ENCODE measurements at regions not wholly inside any gene's neighbourhood (a gene's known extent, or its start where the extent isn't known, plus 50 kb on each side); places are given as distances from the start of the nearest gene placed in this dataset.
"Not testable (repeated sequence)": the region's sequence is repeated elsewhere in the genome, so short reads cannot be mapped to it uniquely, and the experiment has no call there.

DNA sequence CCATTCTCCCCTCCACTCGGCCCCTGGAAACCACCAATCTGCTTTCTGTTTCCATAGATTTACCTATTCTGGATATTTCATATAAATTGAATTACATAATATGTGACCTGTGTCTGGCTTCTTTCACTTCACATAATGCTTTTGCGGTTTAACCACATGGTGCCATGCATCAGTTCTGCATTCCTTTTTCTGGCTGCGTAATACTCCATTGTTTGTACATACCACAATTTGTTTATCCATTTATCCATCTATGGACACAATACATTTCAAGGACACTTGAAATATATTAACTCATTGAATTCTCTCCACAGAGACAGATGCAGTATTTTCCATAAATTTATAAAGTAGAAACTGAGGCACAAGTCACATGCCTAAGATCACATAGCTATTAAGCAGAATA lies 110.3 kb upstream of the ETV6 start:
- DNase-seq (ENCODE audit: low spot score), result no peak

GRCh38 chr12:11540156-11540555 lies 109.3 kb upstream of the ETV6 start:
- DNase-seq (ENCODE audit: low spot score), result no peak

DNA sequence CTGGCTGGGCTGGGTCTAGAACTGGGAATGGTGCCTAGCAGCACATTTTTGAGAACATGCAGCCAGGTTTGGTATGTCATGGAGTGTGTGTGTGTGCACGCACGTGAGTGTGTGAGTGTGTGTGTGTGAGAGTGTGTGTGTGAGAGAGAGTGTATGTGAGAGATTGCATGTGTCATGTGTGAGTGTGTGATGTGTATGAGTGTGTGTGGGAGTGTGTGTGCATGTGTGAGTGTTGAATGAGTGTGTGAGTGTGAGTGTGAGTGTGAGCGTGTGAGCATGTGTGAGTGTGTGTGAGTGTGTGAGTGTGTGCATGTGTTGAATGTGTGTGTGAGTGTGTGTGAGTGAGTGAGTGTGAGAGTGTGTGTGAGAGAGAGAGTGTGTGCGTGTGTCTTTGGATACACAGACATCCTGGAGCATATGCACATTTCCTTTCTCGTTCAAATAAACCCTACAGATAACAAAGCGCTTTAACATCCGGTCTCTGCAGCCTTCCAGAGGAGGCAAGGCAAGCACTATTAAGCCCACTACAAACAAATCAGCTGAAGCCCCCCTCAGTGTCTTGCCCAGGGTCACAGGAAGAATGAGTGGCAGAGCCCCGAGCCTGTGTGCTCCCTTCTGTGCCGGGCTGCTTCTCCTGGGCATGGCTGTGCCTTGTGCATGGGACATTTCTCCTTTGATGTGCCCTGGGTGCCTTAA lies 108.7 kb upstream of the ETV6 start:
- DNase-seq (ENCODE audit: low spot score), result no peak

DNA sequence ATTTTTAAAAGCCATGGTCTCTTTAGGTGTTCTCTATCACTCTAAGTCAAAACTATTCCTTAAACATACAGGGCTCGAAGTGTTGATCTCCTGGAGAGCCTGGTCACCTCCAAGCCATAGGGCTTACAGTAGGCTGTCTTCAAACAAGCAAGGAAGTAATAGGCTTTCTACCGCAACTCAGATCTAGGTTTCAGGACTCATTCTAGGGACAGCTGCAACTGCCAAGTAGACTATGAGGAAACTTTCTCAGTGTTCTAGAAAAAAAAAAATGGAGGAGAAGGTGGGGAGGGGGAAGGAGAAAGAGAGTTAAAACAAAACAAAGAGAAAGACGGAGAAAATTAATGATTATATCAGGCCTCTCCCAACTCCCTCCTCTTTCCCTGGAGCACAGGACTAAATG lies 106.9 kb upstream of the ETV6 start:
- DNase-seq (ENCODE audit: low spot score), result no peak

- no peak for DNase-seq (ENCODE audit: low spot score)
These were observed 105.9 kb upstream of the ETV6 start for GRCh38 chr12:11543457-11544158.

GRCh38 chr12:11545484-11546330 lies 103.8 kb upstream of the ETV6 start:
- DNase-seq (ENCODE audit: low spot score), result no peak

- DNase-seq (ENCODE audit: low spot score), result not testable (repeated sequence)
These were observed 102.7 kb upstream of the ETV6 start for GRCh38 chr12:11546582-11547270.

DNA sequence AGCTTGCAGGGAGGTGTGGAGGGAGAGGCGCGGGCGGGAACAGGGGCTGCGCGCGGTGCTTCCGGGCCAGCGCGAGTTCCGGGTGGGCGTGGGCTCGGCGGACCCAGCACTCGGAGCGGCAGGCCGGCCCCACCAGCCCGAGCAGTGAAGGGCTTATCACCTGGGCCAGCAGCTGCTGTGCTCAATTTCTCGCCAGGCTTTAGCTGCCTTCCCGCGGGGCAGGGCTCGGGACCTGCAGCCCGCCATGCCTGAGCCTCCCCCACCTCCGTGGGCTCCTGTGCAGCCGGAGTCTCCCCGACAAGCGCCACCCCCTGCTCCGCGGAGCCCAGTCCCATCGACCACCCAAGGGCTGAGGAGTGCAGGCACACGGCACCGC lies 102.2 kb upstream of the ETV6 start:
- DNase-seq (ENCODE audit: low spot score), result not testable (repeated sequence)

DNA sequence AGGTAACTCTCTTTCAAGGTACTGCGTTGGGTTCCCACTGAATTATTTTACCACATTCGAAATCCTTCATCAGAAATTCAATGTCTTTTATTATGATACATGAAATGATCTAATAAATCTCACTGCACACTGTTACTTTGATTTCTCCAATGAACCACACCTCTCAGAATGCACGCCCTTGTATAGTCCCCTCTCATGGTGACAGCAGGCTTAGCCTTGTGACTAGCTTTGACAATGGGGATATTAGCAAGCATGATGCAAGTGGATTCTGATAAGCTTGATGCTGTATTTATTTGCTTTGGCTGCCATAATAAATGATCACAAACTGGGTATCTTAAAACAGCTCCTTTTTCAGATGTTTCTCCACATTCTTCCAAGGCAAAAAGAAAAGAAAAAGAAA lies 100.4 kb upstream of the ETV6 start:
- no peak for DNase-seq (ENCODE audit: low spot score)

- peak; percentile 68 for DNase-seq (ENCODE audit: low spot score)
These were observed 95.5 kb upstream of the ETV6 start for GRCh38 chr12:11553871-11554533.

GRCh38 chr12:11555195-11555594 lies 94.3 kb upstream of the ETV6 start:
- no peak for DNase-seq (ENCODE audit: low spot score)

GRCh38 chr12:11555743-11556625 lies 93.5 kb upstream of the ETV6 start:
- DNase-seq (ENCODE audit: low spot score), result no peak

DNA sequence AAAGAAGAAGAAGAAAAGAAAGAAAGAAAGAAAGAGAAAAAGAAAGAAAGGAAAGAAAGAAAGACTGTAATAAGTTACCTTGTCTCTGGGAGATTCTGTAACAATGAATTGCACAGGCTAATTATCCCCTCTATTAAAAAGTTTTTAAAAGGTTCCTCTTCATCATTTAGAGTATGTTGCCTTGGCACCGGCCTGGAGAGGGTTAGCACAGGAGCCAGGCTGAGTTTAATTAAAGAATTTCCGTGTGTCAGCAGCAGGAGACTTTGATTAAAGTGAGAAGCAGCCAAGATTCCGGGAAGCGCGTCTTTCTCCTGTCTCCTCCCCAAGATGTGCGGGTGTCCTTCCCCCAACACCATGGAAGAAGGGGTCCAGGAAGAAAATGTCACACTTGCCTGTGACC lies 92.8 kb upstream of the ETV6 start:
- DNase-seq (ENCODE audit: low spot score), result no peak

GRCh38 chr12:11559626-11560340 lies 89.7 kb upstream of the ETV6 start:
- no peak for DNase-seq (ENCODE audit: low spot score)

DNA sequence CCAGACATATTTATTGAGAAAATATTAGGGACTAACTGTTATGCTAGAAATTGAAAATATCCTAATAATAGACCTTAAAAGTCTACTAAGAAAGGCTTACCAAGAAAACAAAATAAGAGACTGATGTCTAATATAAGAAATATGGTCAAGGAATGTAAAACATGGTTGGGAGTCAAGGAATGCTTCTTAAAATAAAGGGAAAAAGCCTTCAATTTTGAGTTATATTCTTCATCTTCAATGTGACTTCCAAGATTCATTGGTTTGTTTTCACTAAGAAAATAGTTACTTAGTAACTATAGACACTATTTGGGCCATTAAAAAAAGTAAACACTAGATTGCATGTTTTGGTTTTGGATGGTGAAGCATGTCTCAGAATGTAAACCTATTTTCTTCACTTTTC lies 88.1 kb upstream of the ETV6 start:
- peak; percentile 34 for DNase-seq (ENCODE audit: low spot score)

DNA sequence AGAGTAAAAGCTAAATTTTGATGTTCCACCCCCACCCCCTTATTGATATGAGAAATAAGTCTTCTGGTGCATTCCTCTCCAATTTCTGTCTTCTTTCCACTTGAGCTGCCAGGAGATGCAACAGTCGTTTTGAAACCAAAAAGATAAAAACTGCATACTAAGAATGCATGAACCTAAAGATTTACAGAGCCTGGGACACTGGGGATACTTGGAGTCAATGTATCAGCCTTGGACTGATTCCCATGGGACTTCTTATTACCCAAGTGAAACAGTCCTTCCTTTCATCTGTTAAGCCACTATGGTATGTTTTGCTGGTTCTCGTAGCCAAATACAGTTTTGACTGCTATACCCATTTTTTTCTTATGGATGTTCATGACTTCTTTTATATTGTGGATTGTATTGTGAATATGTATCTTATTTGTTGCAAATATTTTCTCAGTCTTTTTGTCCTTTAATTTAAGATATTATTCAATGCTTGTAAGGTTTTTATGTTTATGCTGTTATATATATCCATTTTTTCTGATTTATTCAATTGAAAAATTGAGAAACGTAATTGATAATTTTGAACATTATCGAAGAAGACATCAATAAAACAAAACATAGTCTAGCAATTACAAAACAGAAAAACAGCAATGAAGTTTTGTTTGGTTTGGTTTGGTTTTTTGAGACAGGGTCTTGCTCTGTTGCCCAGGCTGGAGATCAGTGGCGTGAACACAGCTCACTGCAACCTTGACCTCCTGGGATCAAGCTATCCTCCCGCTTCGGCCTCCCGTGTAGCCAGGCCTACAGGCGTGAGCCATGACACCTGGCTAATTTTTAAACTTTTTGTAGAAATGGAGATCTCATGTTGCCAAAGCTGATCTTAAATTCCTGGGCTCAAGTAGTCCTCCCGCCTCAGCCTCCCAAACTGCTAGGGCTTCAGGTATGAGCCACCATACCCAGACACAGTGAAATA lies 85.4 kb upstream of the ETV6 start:
- no peak for DNase-seq (ENCODE audit: low spot score)

DNA sequence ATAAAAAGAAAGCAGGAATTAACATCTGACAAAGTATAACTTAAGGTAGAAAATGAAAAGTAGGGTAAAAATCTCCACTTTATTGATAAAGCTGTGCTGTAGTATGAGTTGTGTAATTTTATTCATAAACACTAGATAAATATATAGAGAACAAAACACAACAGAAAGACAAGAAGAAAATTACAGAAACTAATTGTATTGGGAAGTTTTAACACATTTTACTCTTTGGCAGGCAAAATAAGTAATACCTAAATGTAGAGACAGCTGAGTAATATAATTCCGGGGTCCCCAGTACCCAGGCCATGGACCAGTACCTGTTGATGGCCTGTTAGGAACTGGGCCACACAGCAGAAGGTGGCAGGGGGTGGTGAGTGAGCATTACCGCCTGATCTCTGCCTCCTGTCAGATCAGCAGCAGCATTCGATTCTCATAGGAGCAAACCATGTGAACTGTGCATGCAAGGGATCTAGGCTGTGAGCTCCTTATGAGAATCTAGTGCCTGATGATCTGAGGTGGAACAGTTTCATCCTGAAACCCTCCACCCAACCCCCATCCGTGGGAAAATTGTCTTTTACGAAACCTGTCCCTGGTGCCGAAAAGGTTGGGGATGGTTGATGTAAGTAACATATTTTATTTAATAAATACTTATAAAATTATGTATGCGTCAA lies 84.4 kb upstream of the ETV6 start:
- no peak for DNase-seq (ENCODE audit: low spot score)

GRCh38 chr12:11565752-11566151 lies 83.7 kb upstream of the ETV6 start:
- DNase-seq (ENCODE audit: low spot score), result no peak

Data from hepatic stellate cell (primary cell).